HK-2 (cell line): ENCODE measurements at regions not wholly inside any gene's neighbourhood (a gene's known extent, or its start where the extent isn't known, plus 50 kb on each side); places are given as distances from the start of the nearest gene placed in this dataset.

ENCODE experiments used
- DNase-seq: peaks from one replicate; pipeline ENCODE4 v3.0.0-alpha.2; 2018; ENCODE audit not compliant: unreplicated experiment

GRCh38 chr10:113364227-113364626 is 188.6 kb upstream of the HABP2 start:
- no peak for DNase-seq

- no peak for DNase-seq
These were observed 184.0 kb upstream of the HABP2 start for GRCh38 chr10:113368666-113369364.

- DNase-seq, result no peak
These were observed 183.5 kb upstream of the HABP2 start for GRCh38 chr10:113369365-113369694.

GRCh38 chr10:113376428-113376827 is 176.4 kb upstream of the HABP2 start:
- DNase-seq, result no peak

GRCh38 chr10:113379091-113379490 is 173.8 kb upstream of the HABP2 start:
- DNase-seq, result no peak

- no peak for DNase-seq
These were observed 171.4 kb upstream of the HABP2 start for GRCh38 chr10:113381416-113381815.

GRCh38 chr10:113381981-113382509 is 170.8 kb upstream of the HABP2 start:
- no peak for DNase-seq

GRCh38 chr10:113382691-113383090 is 170.2 kb upstream of the HABP2 start:
- DNase-seq, result no peak

GRCh38 chr10:113384181-113384580 is 168.7 kb upstream of the HABP2 start:
- DNase-seq, result no peak

GRCh38 chr10:113385021-113385999 is 167.5 kb upstream of the HABP2 start:
- peak; percentile 77 for DNase-seq

- no peak for DNase-seq
These were observed 166.8 kb upstream of the HABP2 start for GRCh38 chr10:113386005-113386404.

- no peak for DNase-seq
These were observed 162.9 kb upstream of the HABP2 start for GRCh38 chr10:113389969-113390368.

GRCh38 chr10:113390896-113391295 is 162.0 kb upstream of the HABP2 start:
- no peak for DNase-seq

GRCh38 chr10:113397047-113397446 is 155.8 kb upstream of the HABP2 start:
- DNase-seq, result no peak

- DNase-seq, result no peak
These were observed 153.8 kb upstream of the HABP2 start for GRCh38 chr10:113399065-113399464.

- no peak for DNase-seq
These were observed 150.3 kb upstream of the HABP2 start for GRCh38 chr10:113402602-113403001.

GRCh38 chr10:113407218-113407617 is 145.6 kb upstream of the HABP2 start:
- no peak for DNase-seq

- DNase-seq, result no peak
These were observed 143.7 kb upstream of the HABP2 start for GRCh38 chr10:113409175-113409574.

- DNase-seq, result no peak
These were observed 142.2 kb upstream of the HABP2 start for GRCh38 chr10:113410618-113411017.

- no peak for DNase-seq
These were observed 141.4 kb upstream of the HABP2 start for GRCh38 chr10:113411456-113411855.

GRCh38 chr10:113412161-113412560 is 140.7 kb upstream of the HABP2 start:
- no peak for DNase-seq

GRCh38 chr10:113414543-113414942 is 138.3 kb upstream of the HABP2 start:
- no peak for DNase-seq

GRCh38 chr10:113415246-113415645 is 137.6 kb upstream of the HABP2 start:
- DNase-seq, result no peak
